Left lung (tissue), 4 donors: ENCODE measurements at regions not wholly inside any gene's neighbourhood (a gene's known extent, or its start where the extent isn't known, plus 50 kb on each side); places are given as distances from the start of the nearest gene placed in this dataset.
A peak's percentile ranks its signal among the peaks of the same experiment; 100 is the strongest.

Experiments used
- ATAC-seq: fragments of 200-7000 bp; cut with Tn5 transposase; one replicate; pipeline ENCODE4 v1.9.1; 2020; ENCODE audit warnings: moderate library complexity
- DNase-seq, 4 donors: peaks; one replicate each; pipeline ENCODE4 v3.0.0-alpha.2; 2013 to 2020
- H3K27ac ChIP-seq, 2 donors: fragments of 200-600 bp; sonication (generic) in 1 of 2; one replicate each; pipeline versions ENCODE4 v1.5.0 to v1.8.0; 2020 to 2021
- H3K27me3 ChIP-seq, 2 donors: fragments of 200-600 bp; sonication (generic) in 1 of 2; one replicate each; pipeline versions ENCODE4 v1.5.0 to v1.8.0; 2020 to 2021
- H3K36me3 ChIP-seq, 2 donors: fragments of 200-600 bp; sonication (generic) in 1 of 2; one replicate each; pipeline versions ENCODE4 v1.5.0 to v1.8.0; 2020 to 2021
- H3K4me1 ChIP-seq, 2 donors: fragments of 200-600 bp; one replicate each; pipeline ENCODE4 v1.8.0; 2021
- H3K4me3 ChIP-seq, 2 donors: fragments of 200-600 bp; sonication (generic) in 1 of 2; one replicate each; pipeline versions ENCODE4 v1.5.0 to v1.8.0; 2020 to 2021; ENCODE audit warnings: mild to moderate bottlenecking in 1 of 2
- H3K9me3 ChIP-seq, 2 donors: fragments of 200-600 bp; sonication (generic) in 1 of 2; one replicate each; pipeline versions ENCODE4 v1.5.0 to v1.8.0; 2020 to 2021
- intact Hi-C, 2 donors: fragments of 100-400 bp; cut with DNase I; formaldehyde crosslinking; loops; one replicate each; pipeline versions ENCODE4 v1.11.2 to v1.14.2; 2022
- TF ChIP-seq, protein P1 (sequence below), 2 donors: fragments of 200-600 bp; sonication (generic) in 1 of 2; IDR thresholded peaks; one replicate each; pipeline versions ENCODE4 v1.5.0 to v1.8.0; 2021; ENCODE audit warnings: antibody characterized with exemption in 2 of 2
- donor health status: DM: no; HTN: yes; CAD: no.
- donor health status: DM: no; HTN: no; CAD: no.

DNA sequence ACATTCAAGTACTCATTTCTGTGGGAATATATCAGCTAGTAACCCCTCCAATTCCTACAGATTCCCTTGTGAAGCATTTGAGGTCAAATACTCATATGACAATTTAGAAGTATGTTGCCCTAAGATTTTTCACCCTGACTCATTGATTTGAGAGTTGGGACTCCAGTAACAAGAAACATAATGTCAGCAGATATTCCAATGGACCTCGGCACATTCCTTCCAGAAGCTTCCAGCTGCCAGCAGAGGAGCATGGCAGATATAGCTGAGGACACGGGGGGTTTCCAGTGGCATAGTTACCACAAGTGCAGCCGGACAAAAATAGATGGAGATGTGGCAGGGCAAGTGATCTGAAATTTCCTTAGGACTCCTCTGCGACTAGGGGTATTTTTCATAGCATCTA is 101.9 kb upstream of the ARHGAP28 start:
- Histone ChIP-seq H3K27me3 (no peaks in the 10 kb centered on the region), H3K27ac (peak overlapping the region in 1 of 2 donors; percentile 47), H3K4me1 (peaks cover 7 to 11% of the 10 kb centered on the region in 2 donors), H3K36me3 (no peaks in the 10 kb centered on the region), H3K9me3 (no peaks in the 10 kb centered on the region), H3K4me3 (no peak overlapping the region)
- peak; percentile 4 for ATAC-seq
- TF ChIP-seq, protein P1, sequence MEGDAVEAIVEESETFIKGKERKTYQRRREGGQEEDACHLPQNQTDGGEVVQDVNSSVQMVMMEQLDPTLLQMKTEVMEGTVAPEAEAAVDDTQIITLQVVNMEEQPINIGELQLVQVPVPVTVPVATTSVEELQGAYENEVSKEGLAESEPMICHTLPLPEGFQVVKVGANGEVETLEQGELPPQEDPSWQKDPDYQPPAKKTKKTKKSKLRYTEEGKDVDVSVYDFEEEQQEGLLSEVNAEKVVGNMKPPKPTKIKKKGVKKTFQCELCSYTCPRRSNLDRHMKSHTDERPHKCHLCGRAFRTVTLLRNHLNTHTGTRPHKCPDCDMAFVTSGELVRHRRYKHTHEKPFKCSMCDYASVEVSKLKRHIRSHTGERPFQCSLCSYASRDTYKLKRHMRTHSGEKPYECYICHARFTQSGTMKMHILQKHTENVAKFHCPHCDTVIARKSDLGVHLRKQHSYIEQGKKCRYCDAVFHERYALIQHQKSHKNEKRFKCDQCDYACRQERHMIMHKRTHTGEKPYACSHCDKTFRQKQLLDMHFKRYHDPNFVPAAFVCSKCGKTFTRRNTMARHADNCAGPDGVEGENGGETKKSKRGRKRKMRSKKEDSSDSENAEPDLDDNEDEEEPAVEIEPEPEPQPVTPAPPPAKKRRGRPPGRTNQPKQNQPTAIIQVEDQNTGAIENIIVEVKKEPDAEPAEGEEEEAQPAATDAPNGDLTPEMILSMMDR (IDR thresholded peaks at IDR 0.05) = no peak
- intact Hi-C loops = no loop called here
- DNase-seq = no peak

DNA sequence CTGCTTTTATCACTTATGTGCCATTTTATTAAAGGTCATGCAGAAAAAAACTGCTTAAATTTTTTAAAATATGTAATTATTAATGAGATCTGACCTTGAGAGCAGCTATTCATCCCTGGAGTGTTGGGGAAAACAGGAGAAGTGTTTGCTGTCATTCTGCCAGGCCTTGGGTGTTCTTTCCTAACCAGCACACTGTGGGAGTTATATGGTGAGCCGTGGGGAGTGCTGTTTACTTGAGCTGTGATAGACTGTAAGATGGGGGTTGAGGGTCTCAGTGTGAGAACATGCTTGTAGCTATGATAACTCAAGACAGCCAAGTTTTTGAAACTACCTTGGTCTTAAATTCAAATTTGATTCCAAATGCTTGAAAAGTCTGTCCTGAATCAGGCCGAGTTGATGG is 101.3 kb upstream of the ARHGAP28 start:
- no peak overlapping the region for H3K4me3 ChIP-seq
- peak; percentile 71 for ATAC-seq
- H3K36me3 ChIP-seq = no peaks in the 10 kb centered on the region
- TF ChIP-seq, protein P1 (IDR thresholded peaks at IDR 0.05) = no peak
- H3K27me3 ChIP-seq = no peaks in the 10 kb centered on the region
- intact Hi-C loops = no loop called here
- H3K4me1 ChIP-seq = peaks cover 7 to 11% of the 10 kb centered on the region in 2 donors
- H3K27ac ChIP-seq = peak overlapping the region in 1 of 2 donors; percentile 47
- H3K9me3 ChIP-seq = no peaks in the 10 kb centered on the region
- peak in 1 of 4 donors; percentile 49 for DNase-seq

DNA sequence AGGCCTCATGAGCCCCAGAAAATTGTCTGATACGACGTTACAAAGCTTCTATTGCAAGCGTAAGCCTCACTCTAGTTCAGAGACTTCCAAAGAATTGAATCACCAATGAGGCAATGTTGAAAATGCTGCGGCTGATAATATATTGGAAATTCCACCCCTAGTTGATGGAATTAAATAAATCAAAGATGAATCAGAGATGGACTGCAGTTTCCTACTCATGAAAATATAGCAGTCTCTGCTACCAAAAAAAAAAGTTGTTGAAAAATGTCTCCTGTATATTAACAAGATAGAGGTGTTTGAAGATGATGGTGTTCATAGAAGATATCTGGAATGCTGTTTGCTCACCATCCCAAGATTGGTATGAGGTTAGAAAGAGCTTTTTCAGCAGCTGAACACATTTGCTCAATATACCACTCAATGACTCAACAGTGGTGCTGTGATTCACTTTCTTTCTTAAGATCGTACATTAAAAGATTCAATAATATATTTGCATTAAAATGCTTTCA is 99.8 kb upstream of the ARHGAP28 start:
- H3K4me1 ChIP-seq = peaks cover 7 to 11% of the 10 kb centered on the region in 2 donors
- TF ChIP-seq, protein P1 (IDR thresholded peaks at IDR 0.05) = no peak
- H3K36me3 ChIP-seq = no peaks in the 10 kb centered on the region
- no peaks in the 10 kb centered on the region for H3K9me3 ChIP-seq
- intact Hi-C loops = no loop called here
- no peak overlapping the region for H3K27ac ChIP-seq
- ATAC-seq = no peak
- DNase-seq = no peak
- no peak overlapping the region for H3K4me3 ChIP-seq
- H3K27me3 ChIP-seq = no peaks in the 10 kb centered on the region

DNA sequence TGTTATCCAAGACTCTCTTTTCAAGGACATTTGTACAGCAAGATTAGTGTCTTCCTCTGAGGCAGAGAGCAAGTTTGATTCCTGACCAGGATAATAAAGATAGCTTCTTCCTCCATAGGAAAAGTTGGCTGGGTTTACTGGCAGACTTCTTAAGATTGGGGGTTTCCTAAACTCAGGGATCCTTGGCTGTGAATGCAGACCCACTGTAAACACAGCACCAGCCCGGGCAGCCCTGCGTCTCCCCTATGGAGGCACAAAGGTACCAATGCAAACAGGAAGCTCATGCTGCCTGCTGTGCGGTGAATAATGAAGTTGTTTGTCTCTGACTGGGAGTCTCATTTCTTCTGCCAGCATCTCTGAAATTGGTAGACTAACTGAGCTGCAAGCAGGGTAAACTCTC is 96.2 kb upstream of the ARHGAP28 start:
- no peak overlapping the region for H3K27ac ChIP-seq
- no peaks in the 10 kb centered on the region for H3K27me3 ChIP-seq
- TF ChIP-seq, protein P1 (IDR thresholded peaks at IDR 0.05) = no peak
- no peaks in the 10 kb centered on the region for H3K36me3 ChIP-seq
- no peak for ATAC-seq
- no peak for DNase-seq
- H3K4me1 ChIP-seq = peaks cover 0 to 1% of the 10 kb centered on the region in 2 donors
- intact Hi-C loops = no loop called here
- H3K9me3 ChIP-seq = no peaks in the 10 kb centered on the region
- H3K4me3 ChIP-seq = no peak overlapping the region

DNA sequence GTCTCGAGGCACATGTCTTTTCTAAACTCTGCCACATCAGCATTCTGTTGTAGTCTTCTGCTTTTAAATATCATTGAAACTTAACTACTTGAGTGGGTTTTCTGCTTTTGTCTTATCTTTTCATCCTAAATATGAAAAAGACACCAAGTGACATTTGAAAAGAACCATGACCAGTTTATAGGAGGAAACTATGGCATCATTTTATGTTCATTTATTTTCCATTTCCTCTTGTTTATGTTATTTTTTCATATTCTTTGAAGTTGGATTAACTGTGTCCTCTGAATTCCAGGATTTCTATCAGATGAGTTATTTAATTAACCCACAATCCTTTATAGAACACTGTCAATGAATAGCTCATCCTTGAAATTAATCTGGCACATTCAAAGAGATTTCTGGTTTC is 93.4 kb upstream of the ARHGAP28 start:
- intact Hi-C loops = no loop called here
- DNase-seq = peak in 1 of 4 donors; percentile 39
- Histone ChIP-seq H3K27ac (no peak overlapping the region), H3K4me1 (no peaks in the 10 kb centered on the region), H3K27me3 (no peaks in the 10 kb centered on the region), H3K9me3 (no peaks in the 10 kb centered on the region), H3K4me3 (no peak overlapping the region), H3K36me3 (no peaks in the 10 kb centered on the region)
- ATAC-seq = no peak
- TF ChIP-seq, protein P1 (IDR thresholded peaks at IDR 0.05) = no peak
